NCI-H1417 (cell line): ENCODE measurements at regions not wholly inside any gene's neighbourhood (a gene's known extent, or its start where the extent isn't known, plus 50 kb on each side); places are given as distances from the start of the nearest gene placed in this dataset.

Source experiments
- DNase-seq, 3 experiments: peaks; one replicate each; lab custom pipeline; 2025; lab: John Stamatoyannopoulos, UW

GRCh38 chr3:127107491-127108375 lies 85.2 kb upstream of the PRR23E start:
- DNase-seq = no peak

- no peak for DNase-seq
Observed at GRCh38 chr3:127108796-127109195, 84.1 kb upstream of the PRR23E start.

GRCh38 chr3:127110982-127111693 lies 81.8 kb upstream of the PRR23E start:
- DNase-seq = no peak

- DNase-seq = no peak
Observed at GRCh38 chr3:127112796-127113570, 79.9 kb upstream of the PRR23E start.

GRCh38 chr3:127113571-127113891 lies 79.4 kb upstream of the PRR23E start:
- DNase-seq = no peak

- peak in 2 of 3 experiments; percentile 22 to 48 for DNase-seq
Observed at GRCh38 chr3:127114337-127115070, 78.4 kb upstream of the PRR23E start.

- DNase-seq = no peak
Observed at GRCh38 chr3:127115691-127116351, 77.1 kb upstream of the PRR23E start.

GRCh38 chr3:127118366-127118765 lies 74.6 kb upstream of the PRR23E start:
- no peak for DNase-seq

- DNase-seq = no peak
Observed at GRCh38 chr3:127119693-127120464, 73.1 kb upstream of the PRR23E start.

GRCh38 chr3:127120851-127121647 lies 71.9 kb upstream of the PRR23E start:
- DNase-seq = no peak

GRCh38 chr3:127121885-127122284 lies 71.0 kb upstream of the PRR23E start:
- DNase-seq = peak in 1 of 3 experiments; percentile 8

GRCh38 chr3:127123533-127123932 lies 69.4 kb upstream of the PRR23E start:
- DNase-seq = no peak

GRCh38 chr3:127124120-127124519 lies 68.8 kb upstream of the PRR23E start:
- no peak for DNase-seq

- DNase-seq = no peak
Observed at GRCh38 chr3:127131424-127132170, 61.3 kb upstream of the PRR23E start.

GRCh38 chr3:127132876-127133275 lies 60.1 kb upstream of the PRR23E start:
- DNase-seq = no peak

GRCh38 chr3:127133971-127134370 lies 59.0 kb upstream of the PRR23E start:
- no peak for DNase-seq

GRCh38 chr3:127134466-127134865 lies 58.5 kb upstream of the PRR23E start:
- DNase-seq = no peak

- DNase-seq = no peak
Observed at GRCh38 chr3:127134887-127135240, 58.1 kb upstream of the PRR23E start.
